HUES64 (cell line): ENCODE measurements at regions not wholly inside any gene's neighbourhood (a gene's known extent, or its start where the extent isn't known, plus 50 kb on each side); places are given as distances from the start of the nearest gene placed in this dataset.

ENCODE experiments used
- H3K27ac ChIP-seq: 2 replicates; pipeline ENCODE4 v1.7.0; 2013; ENCODE audit warnings: low read depth, low read length, inconsistent platforms
- H3K27me3 ChIP-seq: 2 replicates; pipeline ENCODE4 v1.6.1; 2013; ENCODE audit warnings: mild to moderate bottlenecking, low read length; ENCODE audit not compliant: insufficient read depth
- H3K36me3 ChIP-seq: 2 replicates; pipeline ENCODE4 v1.6.1; 2013; ENCODE audit warnings: mild to moderate bottlenecking, low read length; ENCODE audit not compliant: insufficient read depth
- H3K4me1 ChIP-seq: 2 replicates; pipeline ENCODE4 v1.6.1; 2013; ENCODE audit warnings: mild to moderate bottlenecking, low read length, moderate library complexity; ENCODE audit not compliant: insufficient read depth
- H3K4me3 ChIP-seq: 2 replicates; pipeline ENCODE4 v1.5.1; 2013; ENCODE audit warnings: mild to moderate bottlenecking, low read length, moderate library complexity
- H3K9ac ChIP-seq: 2 replicates; pipeline ENCODE4 v1.6.1; 2013; ENCODE audit warnings: mild to moderate bottlenecking, low read depth, low read length
- H3K9me3 ChIP-seq: 2 replicates; pipeline ENCODE4 v1.6.1; 2013; ENCODE audit warnings: low read depth, low read length; ENCODE audit not compliant: insufficient read depth
- WGBS: fragments of 150-250, 120-280 bp; methylation state at CpG from one replicate; pipeline ENCODE4 v1.1.7; 2013; ENCODE audit warnings: missing lambda C conversion rate; 5-methylcytosine and 5-hydroxymethylcytosine counted together

DNA sequence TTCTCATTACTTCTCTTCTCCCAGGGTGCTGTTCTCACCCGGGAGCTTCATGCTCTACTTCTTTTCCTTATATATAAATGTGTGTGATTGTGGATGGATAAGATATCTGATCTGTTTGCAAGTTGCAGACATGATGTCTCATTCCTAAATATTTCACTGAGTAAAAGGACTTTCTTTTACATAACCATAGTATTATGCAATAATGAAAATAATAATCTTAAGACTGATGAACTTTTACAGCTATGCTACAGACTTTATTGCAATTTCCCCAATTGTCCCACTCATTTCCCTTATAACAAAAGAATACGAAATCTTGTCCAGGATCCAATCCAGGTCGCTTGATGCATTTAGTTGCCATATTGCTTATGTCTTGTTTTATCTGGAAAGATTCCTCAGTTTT lies 284.5 kb upstream of the JAG1 start:
- H3K9me3 ChIP-seq, result no peaks in the 10 kb centered on the region
- no peak overlapping the region for H3K27ac ChIP-seq
- H3K9ac ChIP-seq, result no peak overlapping the region
- peaks cover 4% of the 10 kb centered on the region; the same call in 1 of the 2 replicates for H3K4me1 ChIP-seq
- no peaks in the 10 kb centered on the region for H3K36me3 ChIP-seq
- no peak overlapping the region for H3K4me3 ChIP-seq
- WGBS, result 98% methylated on average over 2 of the region's 3 CpGs
- H3K27me3 ChIP-seq, result no peaks in the 10 kb centered on the region

DNA sequence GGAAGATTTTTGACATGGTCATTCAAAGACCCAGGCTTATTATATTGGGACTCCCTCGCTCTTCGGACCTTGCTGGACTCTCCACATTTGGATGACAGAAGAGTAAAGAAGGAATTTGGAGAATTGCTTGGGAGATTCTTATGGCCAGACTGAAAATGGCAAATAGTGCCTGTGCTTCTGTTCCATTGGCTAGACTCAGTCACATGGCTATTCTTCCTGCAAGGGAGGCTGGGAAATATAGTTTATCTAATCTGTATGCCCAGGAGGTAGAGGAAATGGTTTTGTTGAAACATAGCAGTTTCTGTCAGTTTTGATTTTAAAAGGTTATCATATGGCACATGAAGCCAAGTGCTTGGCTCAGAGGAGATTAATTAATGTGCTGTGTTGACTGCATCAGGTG lies 286.6 kb upstream of the JAG1 start:
- Histone ChIP-seq H3K36me3 (no peaks in the 10 kb centered on the region), H3K9me3 (no peaks in the 10 kb centered on the region), H3K4me1 (no peaks in the 10 kb centered on the region), H3K4me3 (no peak overlapping the region), H3K27ac (no peak overlapping the region), H3K27me3 (no peaks in the 10 kb centered on the region), H3K9ac (no peak overlapping the region)
- WGBS, result 96% methylated on average over 2 of the region's 2 CpGs

DNA sequence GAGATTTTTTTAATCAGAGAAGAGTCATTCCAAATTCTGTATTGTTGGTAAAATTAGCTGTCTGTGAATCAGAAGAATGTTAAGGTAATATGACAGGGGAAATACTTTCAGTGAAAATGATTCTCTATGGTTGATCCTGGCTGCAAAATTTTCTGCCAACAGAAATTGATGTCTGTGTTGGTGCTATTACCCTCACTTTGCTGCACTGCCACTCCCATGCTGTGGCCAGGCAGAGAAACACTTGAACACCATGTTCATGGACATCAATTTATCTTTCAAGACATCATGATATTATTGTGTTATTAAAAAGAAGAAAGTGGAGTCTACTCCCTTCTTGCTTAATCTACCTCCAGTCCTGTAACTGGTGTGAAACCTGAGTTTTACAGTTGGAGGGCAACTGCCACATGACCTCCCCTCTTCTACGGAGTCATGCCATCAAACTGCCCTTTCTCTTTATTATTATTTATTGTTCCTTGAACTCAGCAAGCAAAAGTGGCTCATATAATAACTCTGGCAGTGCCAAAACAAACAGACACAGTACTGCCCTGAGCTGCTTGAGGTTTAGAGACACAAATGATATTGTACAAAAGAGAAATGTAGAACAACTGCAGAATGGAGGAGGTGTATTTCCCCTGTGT lies 288.0 kb upstream of the JAG1 start:
- H3K27me3 ChIP-seq, result no peaks in the 10 kb centered on the region
- H3K4me1 ChIP-seq, result no peaks in the 10 kb centered on the region
- no peak overlapping the region for H3K9ac ChIP-seq
- H3K27ac ChIP-seq, result no peak overlapping the region
- no peaks in the 10 kb centered on the region for H3K9me3 ChIP-seq
- 83% methylated on average over 1 of the region's 1 CpG for WGBS
- no peaks in the 10 kb centered on the region for H3K36me3 ChIP-seq
- H3K4me3 ChIP-seq, result no peak overlapping the region

DNA sequence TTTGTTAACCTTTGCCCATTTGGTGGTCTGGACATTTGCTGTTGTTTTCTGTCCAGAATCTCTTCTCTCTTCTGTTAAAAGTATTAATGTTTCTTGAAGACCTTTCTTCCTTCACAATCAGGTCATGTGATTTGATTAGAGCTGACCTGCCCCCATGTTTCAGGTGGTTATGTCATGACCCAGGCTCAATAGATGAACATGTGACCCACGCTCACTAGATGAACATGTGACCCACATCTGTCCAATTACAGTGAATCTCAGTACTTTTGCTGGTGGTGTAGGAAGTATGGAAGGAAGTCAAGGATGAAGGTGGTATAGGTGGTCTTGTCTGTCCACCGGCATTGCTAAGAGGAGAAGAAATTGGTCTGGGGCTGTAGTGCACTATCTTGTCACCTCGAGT lies 289.1 kb upstream of the JAG1 start:
- WGBS, result 92% methylated on average over 3 of the region's 3 CpGs
- Histone ChIP-seq H3K9me3 (no peaks in the 10 kb centered on the region), H3K36me3 (no peaks in the 10 kb centered on the region)

DNA sequence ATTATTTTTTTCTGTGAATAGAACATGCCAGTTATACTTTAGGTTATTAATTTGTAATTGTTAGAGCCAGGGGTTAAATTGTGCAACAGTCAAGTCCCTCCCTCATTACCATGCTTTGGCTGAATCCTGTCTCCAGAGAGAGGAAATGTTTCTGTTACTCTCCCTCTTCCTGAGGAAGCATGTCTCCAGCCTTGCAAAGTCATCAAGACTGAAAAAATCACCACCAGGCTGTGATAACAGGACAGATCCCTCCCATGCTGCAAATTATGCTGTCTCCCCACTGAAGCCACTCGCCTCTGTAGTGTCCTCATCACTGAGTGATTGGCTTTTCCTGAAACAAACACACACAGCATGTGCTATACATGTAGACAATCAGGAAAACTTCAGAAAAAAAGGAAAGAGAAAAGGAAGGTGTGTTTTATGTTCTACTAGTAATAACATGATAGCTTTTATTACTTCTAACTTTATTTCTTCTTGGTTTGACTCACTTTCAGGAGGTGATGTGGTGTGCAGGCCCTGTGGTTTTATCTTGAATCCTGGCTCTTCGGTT lies 290.0 kb upstream of the JAG1 start:
- no peaks in the 10 kb centered on the region for H3K36me3 ChIP-seq
- WGBS, result 96% methylated on average over 2 of the region's 2 CpGs
- H3K9me3 ChIP-seq, result no peaks in the 10 kb centered on the region
- H3K27ac ChIP-seq, result no peak overlapping the region
- H3K4me3 ChIP-seq, result no peak overlapping the region
- H3K27me3 ChIP-seq, result no peaks in the 10 kb centered on the region
- no peaks in the 10 kb centered on the region for H3K4me1 ChIP-seq
- no peak overlapping the region for H3K9ac ChIP-seq

More for the DNA sequence above, 289.1 kb upstream of the JAG1 start:
- Histone ChIP-seq H3K4me1 (no peaks in the 10 kb centered on the region), H3K9ac (no peak overlapping the region), H3K27me3 (no peaks in the 10 kb centered on the region), H3K27ac (no peak overlapping the region), H3K4me3 (no peak overlapping the region)

DNA sequence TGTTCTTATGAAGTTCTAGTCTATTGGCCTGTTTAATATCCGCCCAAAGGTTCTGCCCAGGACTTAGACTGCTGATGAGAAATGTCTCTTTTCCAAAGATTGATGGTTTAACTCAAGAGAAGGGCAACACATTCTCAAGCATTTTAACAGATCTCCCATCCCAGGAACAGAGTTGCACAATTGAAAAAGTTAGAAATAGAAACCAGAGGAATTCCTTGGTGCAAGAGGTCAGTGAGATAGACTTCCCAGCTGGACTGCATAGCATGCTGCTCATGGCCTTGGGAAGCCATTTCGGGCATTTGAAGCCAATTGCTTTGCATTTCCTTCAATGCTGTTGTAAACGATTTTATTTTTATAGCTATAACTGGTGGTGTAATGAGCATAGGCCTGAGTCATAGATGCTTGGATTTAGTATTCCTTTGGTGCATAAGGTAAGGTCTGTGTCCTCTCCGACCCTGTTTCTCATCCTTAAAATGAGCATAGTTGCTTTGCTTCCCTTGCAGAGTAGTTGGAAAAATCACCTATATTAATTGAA lies 292.2 kb upstream of the JAG1 start:
- Histone ChIP-seq H3K27me3 (no peaks in the 10 kb centered on the region), H3K4me1 (no peaks in the 10 kb centered on the region), H3K9ac (no peak overlapping the region), H3K9me3 (no peaks in the 10 kb centered on the region), H3K36me3 (no peaks in the 10 kb centered on the region), H3K27ac (no peak overlapping the region), H3K4me3 (no peak overlapping the region)
- WGBS, result 87% methylated on average over 4 of the region's 4 CpGs

DNA sequence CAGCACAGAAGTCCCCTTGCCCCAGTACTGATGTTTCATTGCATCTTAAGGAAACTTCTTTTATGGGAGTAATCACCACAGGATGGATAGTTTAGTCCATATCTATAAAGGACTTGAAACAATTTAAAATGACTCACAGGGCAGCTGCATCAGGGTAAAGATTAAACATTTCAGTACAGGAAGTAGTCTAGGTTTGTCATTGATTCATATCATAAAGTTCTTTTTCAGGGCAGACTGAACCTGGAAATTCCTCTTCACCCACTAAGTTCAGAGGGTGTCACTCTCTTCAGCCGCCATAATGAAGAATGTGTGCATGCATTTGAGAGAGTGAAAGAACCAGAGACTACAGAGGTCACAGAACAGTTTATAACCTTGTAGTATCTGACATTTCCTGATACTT lies 296.3 kb upstream of the JAG1 start:
- Histone ChIP-seq H3K27me3 (no peaks in the 10 kb centered on the region), H3K9ac (no peak overlapping the region), H3K27ac (no peak overlapping the region), H3K36me3 (no peaks in the 10 kb centered on the region), H3K4me1 (no peaks in the 10 kb centered on the region), H3K4me3 (no peak overlapping the region), H3K9me3 (no peaks in the 10 kb centered on the region)
- 100% methylated on average over 1 of the region's 1 CpG for WGBS

DNA sequence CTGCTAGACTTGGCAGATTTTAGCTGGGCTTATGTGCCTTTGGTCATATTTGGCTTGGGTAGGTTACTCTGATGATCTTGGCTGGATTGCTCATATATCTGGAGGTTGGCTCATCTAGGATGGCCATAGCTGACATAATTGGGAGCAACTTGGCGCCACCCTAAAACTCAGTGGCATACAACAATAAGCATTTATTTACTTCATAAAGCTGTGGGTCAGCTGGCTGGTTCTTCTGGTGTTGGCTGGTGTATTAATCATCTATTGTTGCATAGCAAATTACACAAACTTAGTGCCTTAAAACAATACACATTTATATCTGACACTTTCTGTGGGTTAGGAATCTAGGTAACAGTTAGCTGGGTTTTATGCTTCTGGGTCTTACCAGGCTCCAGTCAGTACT lies 297.3 kb upstream of the JAG1 start:
- no peaks in the 10 kb centered on the region for H3K27me3 ChIP-seq
- WGBS, result 100% methylated on average over 1 of the region's 1 CpG
- no peak overlapping the region for H3K9ac ChIP-seq
- H3K27ac ChIP-seq, result no peak overlapping the region
- H3K9me3 ChIP-seq, result no peaks in the 10 kb centered on the region
- H3K4me1 ChIP-seq, result no peaks in the 10 kb centered on the region
- no peak overlapping the region for H3K4me3 ChIP-seq
- no peaks in the 10 kb centered on the region for H3K36me3 ChIP-seq

DNA sequence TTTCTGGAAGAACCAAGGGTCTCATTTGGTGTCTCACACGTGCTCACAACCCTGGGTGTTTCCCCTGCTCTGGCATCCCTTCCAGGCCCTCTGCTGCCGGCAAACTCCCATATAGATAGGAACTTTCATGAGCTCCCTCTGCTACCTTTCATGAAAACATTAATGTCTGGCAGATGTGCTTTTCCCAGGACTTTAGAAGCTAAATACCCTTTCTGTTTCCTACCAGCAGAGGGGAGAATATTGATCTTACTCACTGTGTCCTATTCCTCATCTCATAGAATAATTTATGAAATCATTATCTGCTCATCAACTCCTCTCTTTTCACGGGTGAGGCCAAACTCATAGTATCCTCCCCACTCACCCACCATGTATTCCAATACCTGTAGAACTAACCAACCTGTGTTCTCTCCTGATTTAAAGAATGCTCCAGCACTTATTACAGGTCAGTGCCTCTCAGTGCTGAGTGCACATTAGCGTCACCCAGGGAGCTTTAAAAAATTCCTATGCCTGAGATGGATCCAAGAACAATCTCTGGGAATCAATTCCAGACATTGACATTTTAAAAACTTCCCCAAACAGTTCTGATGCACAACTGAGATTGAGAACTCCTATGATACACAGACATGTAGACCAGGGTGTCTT lies 298.5 kb upstream of the JAG1 start:
- no peak overlapping the region for H3K27ac ChIP-seq
- H3K9me3 ChIP-seq, result no peaks in the 10 kb centered on the region
- H3K27me3 ChIP-seq, result no peaks in the 10 kb centered on the region
- WGBS, result 89% methylated on average over 4 of the region's 4 CpGs
- no peak overlapping the region for H3K9ac ChIP-seq
- H3K36me3 ChIP-seq, result no peaks in the 10 kb centered on the region
- H3K4me1 ChIP-seq, result no peaks in the 10 kb centered on the region
- no peak overlapping the region for H3K4me3 ChIP-seq

DNA sequence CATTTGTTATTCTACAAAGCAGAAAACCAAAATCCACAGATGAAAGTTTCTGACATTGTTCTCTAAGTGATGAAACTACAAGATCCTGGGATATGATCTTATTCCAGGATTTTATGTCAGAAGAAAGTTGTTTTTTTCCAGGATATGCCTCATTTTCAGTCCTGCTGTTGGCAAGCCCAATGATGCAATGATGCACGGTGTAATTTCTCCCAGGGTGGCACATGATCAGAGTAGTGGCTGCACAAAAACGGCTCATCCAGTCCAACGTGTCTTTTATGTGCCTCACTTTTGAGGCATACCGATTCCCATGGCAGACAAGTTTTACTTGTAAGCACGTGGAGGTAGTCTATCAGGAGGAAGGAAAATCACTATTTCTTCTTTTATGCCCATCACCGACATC lies 302.3 kb upstream of the JAG1 start:
- no peak overlapping the region for H3K9ac ChIP-seq
- no peaks in the 10 kb centered on the region for H3K27me3 ChIP-seq
- H3K27ac ChIP-seq, result no peak overlapping the region
- H3K36me3 ChIP-seq, result no peaks in the 10 kb centered on the region
- H3K9me3 ChIP-seq, result no peaks in the 10 kb centered on the region
- H3K4me1 ChIP-seq, result no peaks in the 10 kb centered on the region
- WGBS, result 93% methylated on average over 5 of the region's 6 CpGs
- no peak overlapping the region for H3K4me3 ChIP-seq

DNA sequence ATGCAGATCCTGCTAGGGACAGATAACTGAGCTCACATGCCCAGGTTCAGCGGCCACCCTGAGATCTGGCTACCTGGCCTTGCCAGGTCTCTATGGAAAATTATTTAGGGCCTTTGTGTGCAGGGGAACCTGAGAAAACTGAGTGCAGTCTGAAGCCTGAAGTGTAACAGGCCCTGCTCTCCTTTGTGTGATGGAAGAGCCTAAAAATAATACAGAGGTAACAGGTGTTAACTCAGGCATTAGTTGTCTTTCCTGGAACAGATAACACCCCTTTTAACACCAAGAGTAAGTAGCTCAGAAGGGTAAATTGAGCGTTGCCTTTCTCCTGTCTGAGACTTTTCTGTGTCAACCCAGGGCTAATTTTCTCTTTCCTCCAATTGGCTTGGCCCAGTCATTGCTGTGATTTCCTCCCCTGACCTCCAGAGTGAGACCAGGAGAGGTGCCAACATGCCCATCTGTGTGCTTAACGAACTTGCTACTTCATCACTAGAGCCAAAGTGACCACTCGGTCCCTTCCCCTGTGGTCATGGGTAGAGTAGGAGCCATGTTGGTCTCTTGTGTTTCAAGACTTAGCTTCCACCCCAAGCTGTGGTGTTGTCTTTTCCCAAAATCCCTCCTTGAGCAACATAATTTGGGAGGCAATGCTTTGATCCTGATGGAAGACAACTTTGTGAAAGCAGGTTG lies 304.4 kb upstream of the JAG1 start:
- Histone ChIP-seq H3K4me3 (no peak overlapping the region), H3K9ac (no peak overlapping the region), H3K4me1 (peaks cover 6% of the 10 kb centered on the region; the same call in 1 of the 2 replicates), H3K27me3 (no peaks in the 10 kb centered on the region), H3K9me3 (no peaks in the 10 kb centered on the region), H3K36me3 (no peaks in the 10 kb centered on the region), H3K27ac (no peak overlapping the region)
- 96% methylated on average over 4 of the region's 4 CpGs for WGBS
